Endothelial cell (in vitro differentiated cells): ENCODE measurements at regions not wholly inside any gene's neighbourhood (a gene's known extent, or its start where the extent isn't known, plus 50 kb on each side); places are given as distances from the start of the nearest gene placed in this dataset.

Experiments
- DNase-seq: peaks from one replicate; pipeline ENCODE4 v3.0.0; 2021; ENCODE audit warnings: low spot score
- H3K27ac Mint-ChIP-seq: one replicate; pipeline ENCODE4 v1.8.0; 2021; ENCODE audit warnings: mixed read lengths, inconsistent platforms; ENCODE audit not compliant: unreplicated experiment
- H3K27me3 Mint-ChIP-seq: one replicate; pipeline ENCODE4 v1.8.0; 2021; ENCODE audit warnings: mild to moderate bottlenecking, moderate library complexity, mixed read lengths, inconsistent platforms; ENCODE audit not compliant: unreplicated experiment
- H3K36me3 Mint-ChIP-seq: one replicate; pipeline ENCODE4 v1.8.0; 2021; ENCODE audit warnings: mild to moderate bottlenecking, low read depth, mixed read lengths, inconsistent platforms; ENCODE audit not compliant: unreplicated experiment
- H3K4me1 Mint-ChIP-seq: one replicate; pipeline ENCODE4 v1.8.0; 2021; ENCODE audit warnings: mild to moderate bottlenecking, mixed read lengths, inconsistent platforms; ENCODE audit not compliant: unreplicated experiment
- H3K4me3 Mint-ChIP-seq: one replicate; pipeline ENCODE4 v1.8.0; 2021; ENCODE audit warnings: mild to moderate bottlenecking, mixed read lengths, inconsistent platforms; ENCODE audit not compliant: unreplicated experiment
- H3K9me3 Mint-ChIP-seq: one replicate; pipeline ENCODE4 v1.8.0; 2021; ENCODE audit warnings: mixed read lengths, inconsistent platforms; ENCODE audit not compliant: unreplicated experiment
- CTCF ChIP-seq: fragments of 200-600 bp; sonication (generic); IDR thresholded peaks from one replicate; pipeline ENCODE4 v1.5.0; 2021; ENCODE audit warnings: antibody characterized with exemption; ENCODE audit not compliant: unreplicated experiment

- no peak for DNase-seq
- no peak for TF ChIP-seq CTCF
- no peak overlapping the region for H3K4me3 Mint-ChIP-seq
These were observed 126.1 kb upstream of the PAPPA start for GRCh38 chr9:116027511-116027910.

GRCh38 chr9:116027951-116028350, 125.6 kb upstream of the PAPPA start:
- H3K4me1 Mint-ChIP-seq, result no peaks in the 10 kb centered on the region
- H3K27ac Mint-ChIP-seq, result no peak overlapping the region
- H3K4me3 Mint-ChIP-seq, result no peak overlapping the region
- no peak for TF ChIP-seq CTCF
- DNase-seq, result no peak
- no peaks in the 10 kb centered on the region for H3K27me3 Mint-ChIP-seq
- no peaks in the 10 kb centered on the region for H3K9me3 Mint-ChIP-seq
- H3K36me3 Mint-ChIP-seq, result no peaks in the 10 kb centered on the region

More at GRCh38 chr9:116027511-116027910, 126.1 kb upstream of the PAPPA start:
- no peaks in the 10 kb centered on the region for H3K27me3 Mint-ChIP-seq
- no peak overlapping the region for H3K27ac Mint-ChIP-seq
- no peaks in the 10 kb centered on the region for H3K4me1 Mint-ChIP-seq
- no peaks in the 10 kb centered on the region for H3K36me3 Mint-ChIP-seq
- H3K9me3 Mint-ChIP-seq, result no peaks in the 10 kb centered on the region

- DNase-seq, result no peak
- no peaks in the 10 kb centered on the region for H3K27me3 Mint-ChIP-seq
- TF ChIP-seq CTCF, result no peak
- no peaks in the 10 kb centered on the region for H3K4me1 Mint-ChIP-seq
- no peaks in the 10 kb centered on the region for H3K36me3 Mint-ChIP-seq
- no peak overlapping the region for H3K4me3 Mint-ChIP-seq
- H3K9me3 Mint-ChIP-seq, result no peaks in the 10 kb centered on the region
- H3K27ac Mint-ChIP-seq, result no peak overlapping the region
These were observed 123.1 kb upstream of the PAPPA start for GRCh38 chr9:116030517-116030916.

GRCh38 chr9:116032683-116033440, 120.7 kb upstream of the PAPPA start:
- Mint-ChIP-seq H3K4me3 (no peak overlapping the region), H3K27ac (no peak overlapping the region), H3K9me3 (no peaks in the 10 kb centered on the region), H3K4me1 (no peaks in the 10 kb centered on the region), H3K27me3 (no peaks in the 10 kb centered on the region), H3K36me3 (no peaks in the 10 kb centered on the region)
- no peak for DNase-seq
- no peak for TF ChIP-seq CTCF

- H3K4me1 Mint-ChIP-seq, result no peaks in the 10 kb centered on the region
- no peak overlapping the region for H3K27ac Mint-ChIP-seq
These were observed 114.3 kb upstream of the PAPPA start for GRCh38 chr9:116039312-116039711.

More at GRCh38 chr9:116039312-116039711, 114.3 kb upstream of the PAPPA start:
- no peaks in the 10 kb centered on the region for H3K27me3 Mint-ChIP-seq
- H3K4me3 Mint-ChIP-seq, result no peak overlapping the region
- no peak for TF ChIP-seq CTCF
- H3K9me3 Mint-ChIP-seq, result no peaks in the 10 kb centered on the region
- no peak for DNase-seq
- H3K36me3 Mint-ChIP-seq, result no peaks in the 10 kb centered on the region
